Esophagus (tissue), 2 donors: ENCODE measurements at regions not wholly inside any gene's neighbourhood (a gene's known extent, or its start where the extent isn't known, plus 50 kb on each side); places are given as distances from the start of the nearest gene placed in this dataset.

Experiments used
- H3K27ac ChIP-seq, 2 donors: one replicate each; pipeline ENCODE4 v1.5.1; 2013; ENCODE audit warnings: low read depth in 2 of 2, mild to moderate bottlenecking in 2 of 2, inconsistent platforms in 1 of 2, low read length in 1 of 2, moderate library complexity in 1 of 2
- H3K27me3 ChIP-seq, 2 donors: one replicate each; pipeline ENCODE4 v1.6.1; 2013; ENCODE audit warnings: low read length in 2 of 2, control low read depth in 1 of 2, mild to moderate bottlenecking in 1 of 2; ENCODE audit not compliant: insufficient read depth in 2 of 2, control insufficient read depth in 1 of 2
- H3K36me3 ChIP-seq, 2 donors: one replicate each; pipeline ENCODE4 v1.6.1; 2013; ENCODE audit warnings: low read length in 1 of 2; ENCODE audit not compliant: control insufficient read depth in 2 of 2, insufficient read depth in 2 of 2
- H3K4me1 ChIP-seq, 2 donors: one replicate each; pipeline ENCODE4 v1.6.1; 2013; ENCODE audit warnings: low read length in 1 of 2; ENCODE audit not compliant: control insufficient read depth in 2 of 2, insufficient read depth in 2 of 2
- H3K4me3 ChIP-seq, 2 donors: one replicate each; pipeline ENCODE4 v1.5.1; 2013; ENCODE audit warnings: low read length in 2 of 2, mild to moderate bottlenecking in 2 of 2, low read depth in 1 of 2, moderate library complexity in 1 of 2
- H3K9me3 ChIP-seq, 2 donors: one replicate each; pipeline ENCODE4 v1.6.1; 2013; ENCODE audit warnings: mild to moderate bottlenecking in 2 of 2, low read depth in 1 of 2, low read length in 1 of 2, moderate library complexity in 1 of 2; ENCODE audit not compliant: control insufficient read depth in 2 of 2, insufficient read depth in 1 of 2
- WGBS, 2 donors: extraction: QIAGEN DNeasy Blood & Tissue Kit; methylation state at CpG; one replicate each; pipeline ENCODE4 v1.1.7; 2013; 5-methylcytosine and 5-hydroxymethylcytosine counted together
- donor health status: healthy with polysubstance abuse.
- donor health status: Bipolar disorder and iron deficiency.

GRCh38 chr2:39851251-39851650 lies 72.2 kb upstream of the THUMPD2 start:
- Histone ChIP-seq H3K27me3 (no peaks in the 10 kb centered on the region), H3K9me3 (no peaks in the 10 kb centered on the region), H3K36me3 (no peaks in the 10 kb centered on the region), H3K27ac (no peak overlapping the region), H3K4me3 (no peak overlapping the region), H3K4me1 (no peaks in the 10 kb centered on the region)
- 34 to 40% methylated on average over 8 of the region's 8 CpGs for WGBS, 2 donors

GRCh38 chr2:39849982-39850526 lies 71.0 kb upstream of the THUMPD2 start:
- no peaks in the 10 kb centered on the region for H3K4me1 ChIP-seq
- H3K9me3 ChIP-seq, result no peaks in the 10 kb centered on the region
- H3K4me3 ChIP-seq, result no peak overlapping the region
- H3K27ac ChIP-seq, result no peak overlapping the region
- no peaks in the 10 kb centered on the region for H3K36me3 ChIP-seq
- 67 to 79% methylated on average over 4 of the region's 4 CpGs for WGBS, 2 donors
- H3K27me3 ChIP-seq, result no peaks in the 10 kb centered on the region

- H3K4me1 ChIP-seq, result no peaks in the 10 kb centered on the region
Measured at GRCh38 chr2:39849064-39849463, 70.0 kb upstream of the THUMPD2 start.

GRCh38 chr2:39845460-39846146 lies 66.5 kb upstream of the THUMPD2 start:
- Histone ChIP-seq H3K27ac (peak overlapping the region; percentile 31 to 71), H3K36me3 (no peaks in the 10 kb centered on the region), H3K4me3 (no peak overlapping the region), H3K9me3 (no peaks in the 10 kb centered on the region), H3K4me1 (no peaks in the 10 kb centered on the region), H3K27me3 (no peaks in the 10 kb centered on the region)
- 60 to 73% methylated on average over 6 of the region's 6 CpGs for WGBS, 2 donors

More at GRCh38 chr2:39849064-39849463, 70.0 kb upstream of the THUMPD2 start:
- Histone ChIP-seq H3K4me3 (no peak overlapping the region), H3K36me3 (no peaks in the 10 kb centered on the region), H3K9me3 (no peaks in the 10 kb centered on the region), H3K27ac (no peak overlapping the region), H3K27me3 (no peaks in the 10 kb centered on the region)
- 42 to 54% methylated on average over 1 of the region's 1 CpG for WGBS, 2 donors

GRCh38 chr2:39839261-39839848 lies 60.3 kb upstream of the THUMPD2 start:
- Histone ChIP-seq H3K4me3 (no peak overlapping the region), H3K9me3 (no peaks in the 10 kb centered on the region), H3K27ac (no peak overlapping the region), H3K27me3 (no peaks in the 10 kb centered on the region), H3K36me3 (no peaks in the 10 kb centered on the region), H3K4me1 (peaks cover 0 to 3% of the 10 kb centered on the region in 2 donors)
- WGBS, 2 donors, result 69 to 72% methylated on average over 5 of the region's 5 CpGs

- WGBS, 2 donors, result 96 to 97% methylated on average over 3 of the region's 3 CpGs
Measured at GRCh38 chr2:39838589-39838988, 59.5 kb upstream of the THUMPD2 start.

GRCh38 chr2:39837856-39838453 lies 58.9 kb upstream of the THUMPD2 start:
- no peaks in the 10 kb centered on the region for H3K9me3 ChIP-seq
- no peaks in the 10 kb centered on the region for H3K27me3 ChIP-seq
- no peaks in the 10 kb centered on the region for H3K36me3 ChIP-seq
- 39 to 46% methylated on average over 6 of the region's 6 CpGs for WGBS, 2 donors
- H3K4me1 ChIP-seq, result peaks cover 0 to 3% of the 10 kb centered on the region in 2 donors
- no peak overlapping the region for H3K27ac ChIP-seq
- H3K4me3 ChIP-seq, result no peak overlapping the region

More at GRCh38 chr2:39838589-39838988, 59.5 kb upstream of the THUMPD2 start:
- Histone ChIP-seq H3K4me1 (peaks cover 0 to 3% of the 10 kb centered on the region in 2 donors), H3K4me3 (no peak overlapping the region), H3K27me3 (no peaks in the 10 kb centered on the region), H3K36me3 (no peaks in the 10 kb centered on the region), H3K9me3 (no peaks in the 10 kb centered on the region), H3K27ac (no peak overlapping the region)

GRCh38 chr2:39836638-39837037 lies 57.6 kb upstream of the THUMPD2 start:
- Histone ChIP-seq H3K36me3 (no peaks in the 10 kb centered on the region), H3K27ac (no peak overlapping the region), H3K4me1 (peaks cover 0 to 3% of the 10 kb centered on the region in 2 donors), H3K4me3 (no peak overlapping the region), H3K9me3 (no peaks in the 10 kb centered on the region), H3K27me3 (no peaks in the 10 kb centered on the region)
- WGBS, 2 donors, result 87 to 88% methylated on average over 3 of the region's 3 CpGs

GRCh38 chr2:39834426-39834825 lies 55.4 kb upstream of the THUMPD2 start:
- Histone ChIP-seq H3K27me3 (no peaks in the 10 kb centered on the region), H3K27ac (no peak overlapping the region), H3K4me1 (peaks cover 0 to 3% of the 10 kb centered on the region in 2 donors), H3K4me3 (no peak overlapping the region), H3K9me3 (no peaks in the 10 kb centered on the region), H3K36me3 (no peaks in the 10 kb centered on the region)
- WGBS, 2 donors, result 87 to 91% methylated on average over 2 of the region's 2 CpGs
